Mesenchymal stem cell (in vitro differentiated cells and primary cell): ENCODE measurements at regions not wholly inside any gene's neighbourhood (a gene's known extent, or its start where the extent isn't known, plus 50 kb on each side); places are given as distances from the start of the nearest gene placed in this dataset.

ENCODE experiments used
- DNase-seq: peaks from one replicate; pipeline ENCODE4 v3.0.0-alpha.2; 2013
- H2AFZ ChIP-seq: one replicate; pipeline ENCODE4 v1.6.1; 2013; ENCODE audit warnings: low read depth, mild to moderate bottlenecking, control low read depth, inconsistent platforms, low read length, moderate library complexity
- H2AK5ac ChIP-seq: 2 replicates; pipeline ENCODE4 v1.6.1; 2013; ENCODE audit warnings: low read length, moderate library complexity, mild to moderate bottlenecking, inconsistent platforms; ENCODE audit not compliant: severe bottlenecking
- H2BK120ac ChIP-seq: one replicate; pipeline ENCODE4 v1.6.1; 2013; ENCODE audit warnings: low read depth, mild to moderate bottlenecking, inconsistent platforms, low read length, moderate library complexity
- H2BK12ac ChIP-seq, 2 experiments: one replicate each; pipeline ENCODE4 v1.6.1; 2013; ENCODE audit warnings: inconsistent platforms in 2 of 2, low read length in 2 of 2, mild to moderate bottlenecking in 2 of 2, moderate library complexity in 2 of 2, control low read depth in 1 of 2
- H2BK15ac ChIP-seq: one replicate; pipeline ENCODE4 v1.6.1; 2013; ENCODE audit warnings: mild to moderate bottlenecking, low read depth, inconsistent platforms; ENCODE audit not compliant: poor library complexity, severe bottlenecking
- H2BK5ac ChIP-seq: 2 replicates; pipeline ENCODE4 v1.6.1; 2013; ENCODE audit warnings: low read depth, mild to moderate bottlenecking, low read length, control low read depth, inconsistent platforms; ENCODE audit not compliant: poor library complexity, severe bottlenecking
- H3K14ac ChIP-seq, 2 experiments: one replicate each; pipeline ENCODE4 v1.6.1; 2013; ENCODE audit warnings: inconsistent platforms in 2 of 2, low read length in 2 of 2, control low read depth in 1 of 2, mild to moderate bottlenecking in 1 of 2, moderate library complexity in 1 of 2
- H3K18ac ChIP-seq, 2 experiments: one replicate each; pipeline ENCODE4 v1.6.1; 2013; ENCODE audit warnings: inconsistent platforms in 2 of 2, low read length in 2 of 2, control low read depth in 1 of 2, low read depth in 1 of 2, mild to moderate bottlenecking in 1 of 2
- H3K23ac ChIP-seq, 2 experiments: one replicate each; pipeline ENCODE4 v1.6.1; 2013; ENCODE audit warnings: inconsistent platforms in 2 of 2, low read length in 2 of 2, mild to moderate bottlenecking in 2 of 2, moderate library complexity in 2 of 2, control low read depth in 1 of 2
- H3K27ac ChIP-seq: 2 replicates; pipeline ENCODE4 v1.5.1; 2013; ENCODE audit warnings: mild to moderate bottlenecking, moderate library complexity, low read length, control low read depth, inconsistent platforms; ENCODE audit not compliant: poor library complexity, severe bottlenecking
- H3K27me3 ChIP-seq, 2 experiments: 2 replicates each; pipeline versions ENCODE4 v1.6.1 to v1.7.0; 2013; ENCODE audit warnings: low read length in 2 of 2, mild to moderate bottlenecking in 2 of 2, moderate library complexity in 2 of 2, control low read depth in 1 of 2, inconsistent platforms in 1 of 2; ENCODE audit not compliant: control insufficient read depth in 1 of 2, insufficient read depth in 1 of 2
- H3K36me3 ChIP-seq, 2 experiments: 2 replicates each; pipeline versions ENCODE4 v1.6.1 to v1.7.0; 2013; ENCODE audit warnings: low read length in 2 of 2, control low read depth in 1 of 2, inconsistent platforms in 1 of 2, low read depth in 1 of 2, mild to moderate bottlenecking in 1 of 2; ENCODE audit not compliant: insufficient read depth in 2 of 2, control insufficient read depth in 1 of 2
- H3K4ac ChIP-seq, 2 experiments: one replicate each; pipeline ENCODE4 v1.6.1; 2013; ENCODE audit warnings: inconsistent platforms in 2 of 2, low read length in 2 of 2, mild to moderate bottlenecking in 2 of 2, moderate library complexity in 2 of 2, control low read depth in 1 of 2, low read depth in 1 of 2
- H3K4me1 ChIP-seq: 2 replicates; pipeline ENCODE4 v1.6.1; 2013; ENCODE audit warnings: low read depth, low read length, control low read depth; ENCODE audit not compliant: control insufficient read depth, insufficient read depth
- H3K4me2 ChIP-seq: 2 replicates; pipeline ENCODE4 v1.6.1; 2013; ENCODE audit warnings: low read length, mild to moderate bottlenecking, inconsistent platforms; ENCODE audit not compliant: poor library complexity, severe bottlenecking
- H3K4me3 ChIP-seq, 2 experiments: 2 replicates each; pipeline versions ENCODE4 v1.5.1 to v1.7.0; 2013; ENCODE audit warnings: low read length in 2 of 2, mild to moderate bottlenecking in 2 of 2, control low read depth in 1 of 2, low read depth in 1 of 2; ENCODE audit not compliant: insufficient read depth in 1 of 2
- H3K79me1 ChIP-seq: replicated peaks from 2 replicates; pipeline ENCODE4 v1.6.1; 2013; ENCODE audit warnings: mild to moderate bottlenecking, control low read depth, low read length, inconsistent platforms; ENCODE audit not compliant: poor library complexity, severe bottlenecking
- H3K9ac ChIP-seq: 2 replicates; pipeline ENCODE4 v1.7.0; 2013; ENCODE audit warnings: mild to moderate bottlenecking, low read length, moderate library complexity
- H3K9me3 ChIP-seq: 2 replicates; pipeline ENCODE4 v1.7.0; 2013; ENCODE audit warnings: mild to moderate bottlenecking, low read length; ENCODE audit not compliant: control insufficient read depth
- H4K8ac ChIP-seq: one replicate; pipeline ENCODE4 v1.6.1; 2013; ENCODE audit warnings: inconsistent platforms, mild to moderate bottlenecking, low read length, moderate library complexity
- H4K91ac ChIP-seq: one replicate; pipeline ENCODE4 v1.6.1; 2013; ENCODE audit warnings: mild to moderate bottlenecking, low read length, inconsistent platforms
- WGBS: methylation state at CpG from one replicate; pipeline ENCODE4 v1.1.7; 2013; ENCODE audit warnings: mixed read lengths; 5-methylcytosine and 5-hydroxymethylcytosine counted together

GRCh38 chr5:54912021-54912420, 73.4 kb downstream of the ESM1 start:
- H3K79me1 ChIP-seq, result no peaks in the 10 kb centered on the region
- no peaks in the 10 kb centered on the region for H3K4me1 ChIP-seq
- no peak overlapping the region for H4K8ac ChIP-seq
- no peak overlapping the region for H2BK5ac ChIP-seq
- H3K9me3 ChIP-seq, result no peaks in the 10 kb centered on the region
- no peaks in the 10 kb centered on the region for H3K36me3 ChIP-seq
- H3K4me2 ChIP-seq, result no peak overlapping the region
- no peak overlapping the region for H2BK12ac ChIP-seq
- H2AFZ ChIP-seq, result no peak overlapping the region
- H4K91ac ChIP-seq, result no peak overlapping the region
- no peak overlapping the region for H3K27ac ChIP-seq
- H2AK5ac ChIP-seq, result no peak overlapping the region
- no peak overlapping the region for H3K14ac ChIP-seq
- H3K4me3 ChIP-seq, result no peak overlapping the region
- H3K27me3 ChIP-seq, result peaks cover 0 to 26% of the 10 kb centered on the region in 2 experiments
- H3K4ac ChIP-seq, result no peak overlapping the region
- H3K18ac ChIP-seq, result no peak overlapping the region
- WGBS, result 95% methylated on average over 1 of the region's 1 CpG
- no peak overlapping the region for H3K23ac ChIP-seq
- H2BK120ac ChIP-seq, result no peak overlapping the region
- DNase-seq, result no peak
- no peak overlapping the region for H3K9ac ChIP-seq
- no peak overlapping the region for H2BK15ac ChIP-seq

- no peak for DNase-seq
- H2AK5ac ChIP-seq, result no peak overlapping the region
- H3K4ac ChIP-seq, result no peak overlapping the region
- no peak overlapping the region for H3K18ac ChIP-seq
- H3K14ac ChIP-seq, result no peak overlapping the region
- H3K9ac ChIP-seq, result peak overlapping the region; percentile 49
- peaks cover 0 to 29% of the 10 kb centered on the region in 2 experiments for H3K27me3 ChIP-seq
- H3K23ac ChIP-seq, result no peak overlapping the region
- H3K4me3 ChIP-seq, result peak overlapping the region in 1 of 2 experiments; percentile 2
- no peaks in the 10 kb centered on the region for H3K36me3 ChIP-seq
- no peak overlapping the region for H2BK5ac ChIP-seq
- H3K4me1 ChIP-seq, result no peaks in the 10 kb centered on the region
- H3K79me1 ChIP-seq, result no peaks in the 10 kb centered on the region
- H2BK15ac ChIP-seq, result no peak overlapping the region
- no peak overlapping the region for H4K91ac ChIP-seq
- no peak overlapping the region for H2BK120ac ChIP-seq
- WGBS, result 75% methylated on average over 4 of the region's 4 CpGs
- H2AFZ ChIP-seq, result no peak overlapping the region
- H3K4me2 ChIP-seq, result no peak overlapping the region
- H3K27ac ChIP-seq, result no peak overlapping the region
- no peak overlapping the region for H4K8ac ChIP-seq
- H2BK12ac ChIP-seq, result no peak overlapping the region
- H3K9me3 ChIP-seq, result no peaks in the 10 kb centered on the region
These were observed 75.2 kb downstream of the ESM1 start for GRCh38 chr5:54909911-54910870.

GRCh38 chr5:54908774-54909525, 76.4 kb downstream of the ESM1 start:
- no peak overlapping the region for H3K27ac ChIP-seq
- peaks cover 0 to 23% of the 10 kb centered on the region in 2 experiments for H3K27me3 ChIP-seq
- H3K4ac ChIP-seq, result no peak overlapping the region
- DNase-seq, result no peak
- H3K36me3 ChIP-seq, result no peaks in the 10 kb centered on the region
- H3K4me2 ChIP-seq, result no peak overlapping the region
- 51% methylated on average over 2 of the region's 2 CpGs for WGBS
- no peak overlapping the region for H2AK5ac ChIP-seq
- no peak overlapping the region for H3K4me3 ChIP-seq
- H4K91ac ChIP-seq, result no peak overlapping the region
- H3K9ac ChIP-seq, result peak overlapping the region; percentile 9
- H3K9me3 ChIP-seq, result no peaks in the 10 kb centered on the region
- H2AFZ ChIP-seq, result no peak overlapping the region
- H2BK12ac ChIP-seq, result no peak overlapping the region
- no peaks in the 10 kb centered on the region for H3K79me1 ChIP-seq
- H3K23ac ChIP-seq, result no peak overlapping the region
- H3K14ac ChIP-seq, result no peak overlapping the region
- no peak overlapping the region for H2BK5ac ChIP-seq
- H2BK120ac ChIP-seq, result no peak overlapping the region
- H4K8ac ChIP-seq, result no peak overlapping the region
- no peaks in the 10 kb centered on the region for H3K4me1 ChIP-seq
- H3K18ac ChIP-seq, result no peak overlapping the region
- peak overlapping the region; percentile 33 for H2BK15ac ChIP-seq

GRCh38 chr5:54905942-54906537, 79.4 kb downstream of the ESM1 start:
- Histone ChIP-seq H2AK5ac (no peak overlapping the region), H3K18ac (no peak overlapping the region), H3K36me3 (no peaks in the 10 kb centered on the region), H3K9ac (peak overlapping the region; percentile 34), H4K8ac (no peak overlapping the region), H3K4ac (no peak overlapping the region), H3K4me2 (no peak overlapping the region), H2BK12ac (no peak overlapping the region), H3K4me3 (no peak overlapping the region), H3K9me3 (no peaks in the 10 kb centered on the region), H2BK120ac (no peak overlapping the region), H3K23ac (no peak overlapping the region), H3K27ac (no peak overlapping the region), H3K79me1 (no peaks in the 10 kb centered on the region), H3K4me1 (peaks cover 2% of the 10 kb centered on the region), H2AFZ (no peak overlapping the region), H2BK15ac (no peak overlapping the region), H4K91ac (no peak overlapping the region), H3K27me3 (peaks cover 0 to 29% of the 10 kb centered on the region in 2 experiments), H2BK5ac (no peak overlapping the region), H3K14ac (no peak overlapping the region)
- WGBS, result 0% methylated on average over 3 of the region's 3 CpGs
- DNase-seq, result peak; percentile 72
